GM18909 (cell line): ENCODE measurements at regions not wholly inside any gene's neighbourhood (a gene's known extent, or its start where the extent isn't known, plus 50 kb on each side); places are given as distances from the start of the nearest gene placed in this dataset.
A peak's percentile ranks its signal among the peaks of the same experiment; 100 is the strongest.

Experiments used
- ATAC-seq: cut with Tn5 transposase; IDR thresholded peaks from one replicate; pipeline ENCODE4 v1.9.1; 2021; ENCODE audit warnings: mild to moderate bottlenecking; ENCODE audit not compliant: unreplicated experiment, poor library complexity

DNA sequence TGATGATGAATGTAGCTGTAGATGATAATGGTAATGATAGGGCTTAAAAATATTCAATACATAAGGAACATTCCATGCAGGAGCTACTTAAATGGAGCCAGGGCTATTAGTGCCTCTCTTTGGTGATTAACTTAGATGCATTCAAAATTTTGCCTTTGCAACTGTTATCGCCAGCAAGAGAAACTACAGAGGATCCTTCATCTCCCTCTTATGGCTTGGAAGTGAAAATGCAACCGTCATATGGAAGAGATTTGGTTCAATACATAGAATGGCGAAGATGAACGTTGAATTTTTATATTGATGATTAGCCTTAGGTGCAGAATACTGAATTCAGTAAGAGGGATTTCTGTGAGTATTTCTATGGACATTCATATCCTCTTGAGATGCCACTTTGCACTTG lies 134.5 kb upstream of the NLGN4X start:
- ATAC-seq, result no peak

DNA sequence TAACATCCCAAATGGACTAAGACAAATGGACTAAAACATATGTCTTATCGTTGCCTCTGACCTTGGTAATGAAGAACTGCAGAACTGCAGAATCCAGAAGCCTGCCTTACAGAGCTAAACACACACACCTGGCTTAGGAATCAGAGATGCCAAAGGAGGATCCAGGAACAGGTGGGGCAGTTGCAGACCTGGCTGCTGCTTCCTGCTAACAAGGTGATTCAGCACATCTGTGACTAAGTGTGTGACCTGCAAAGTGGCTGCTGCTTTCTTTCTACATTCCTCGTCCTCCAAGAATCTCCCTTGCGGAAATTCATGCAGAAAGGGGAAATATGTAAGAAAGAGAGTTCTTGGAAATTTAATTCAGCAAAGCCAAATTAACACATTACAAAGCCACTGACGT lies 96.8 kb upstream of the NLGN4X start:
- ATAC-seq, result no peak

DNA sequence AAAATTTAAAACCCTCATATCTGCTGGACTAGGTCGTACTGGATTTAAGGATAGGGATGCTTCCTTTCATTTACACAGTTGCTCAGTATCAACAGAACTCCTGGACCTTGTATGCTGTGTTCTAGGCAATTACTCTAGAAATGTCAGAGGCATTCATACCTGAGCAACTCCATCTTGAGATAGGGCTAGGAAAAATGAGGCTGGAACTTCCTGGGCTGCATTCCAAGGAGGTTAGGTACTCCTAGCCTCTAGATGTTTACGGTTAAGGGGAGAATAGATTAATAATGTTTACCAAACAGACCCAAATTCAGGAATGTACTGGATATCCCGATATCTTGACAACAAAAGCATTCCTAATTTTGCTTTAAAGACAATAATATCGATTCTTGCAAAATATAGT lies 84.7 kb upstream of the NLGN4X start:
- ATAC-seq, result no peak

DNA sequence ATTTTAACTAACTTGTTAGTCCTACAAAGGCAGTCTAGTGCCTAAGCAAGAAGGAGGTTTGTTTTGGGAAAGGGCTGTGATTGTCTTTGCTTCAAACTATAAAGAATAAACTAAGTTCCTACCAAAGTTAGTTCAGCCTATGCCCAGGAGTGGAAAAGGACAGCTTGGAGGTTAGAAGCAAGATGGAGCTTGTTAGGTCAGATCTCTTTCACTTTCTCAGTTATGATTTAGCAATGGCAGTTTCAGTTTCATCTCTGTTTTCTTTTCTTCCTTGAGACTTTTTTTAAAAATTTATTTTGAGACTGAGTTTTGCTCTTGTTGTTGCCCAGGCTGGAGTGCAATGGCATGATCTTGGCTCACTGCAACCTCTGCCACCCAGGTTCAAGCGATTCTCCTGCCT lies 82.9 kb upstream of the NLGN4X start:
- ATAC-seq, result peak; percentile 63

DNA sequence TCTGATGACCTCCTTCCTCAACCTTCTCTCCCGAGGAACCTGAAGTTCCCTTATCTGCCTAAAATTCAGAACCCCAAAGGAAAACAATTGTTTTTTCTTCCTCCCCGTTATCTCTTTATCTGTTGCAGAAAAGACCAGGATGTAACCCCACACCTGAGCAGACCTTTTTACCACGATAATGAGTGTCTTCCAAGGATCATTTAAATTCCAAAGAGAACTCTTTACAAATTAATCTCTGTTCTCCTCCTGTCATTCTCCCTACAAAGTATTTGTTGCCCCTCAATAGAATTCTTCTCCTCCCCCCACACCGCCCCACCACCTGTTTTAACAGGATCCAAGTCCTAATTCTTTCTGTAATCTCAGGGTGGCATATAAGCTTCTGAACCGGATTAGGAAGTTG lies 78.5 kb upstream of the NLGN4X start:
- no peak for ATAC-seq

DNA sequence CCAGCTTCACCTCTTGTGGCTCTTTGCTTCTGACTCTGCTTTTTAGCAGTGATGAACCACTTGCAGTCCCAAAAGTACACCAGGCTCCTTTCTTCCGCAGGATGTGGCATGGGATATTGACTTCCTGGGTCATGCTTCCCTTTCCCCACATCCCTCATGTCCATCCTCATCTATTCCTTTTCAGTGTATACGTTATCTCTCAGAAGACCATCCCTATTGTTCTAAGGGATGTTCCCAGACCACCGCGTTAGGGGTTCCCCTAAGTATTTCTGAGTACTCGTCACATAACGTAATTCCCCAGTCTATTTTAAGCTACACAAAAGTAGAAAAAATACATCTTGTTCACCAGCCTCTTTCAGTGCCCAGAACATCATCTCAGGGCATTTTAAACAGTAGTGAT lies 71.1 kb upstream of the NLGN4X start:
- no peak for ATAC-seq

DNA sequence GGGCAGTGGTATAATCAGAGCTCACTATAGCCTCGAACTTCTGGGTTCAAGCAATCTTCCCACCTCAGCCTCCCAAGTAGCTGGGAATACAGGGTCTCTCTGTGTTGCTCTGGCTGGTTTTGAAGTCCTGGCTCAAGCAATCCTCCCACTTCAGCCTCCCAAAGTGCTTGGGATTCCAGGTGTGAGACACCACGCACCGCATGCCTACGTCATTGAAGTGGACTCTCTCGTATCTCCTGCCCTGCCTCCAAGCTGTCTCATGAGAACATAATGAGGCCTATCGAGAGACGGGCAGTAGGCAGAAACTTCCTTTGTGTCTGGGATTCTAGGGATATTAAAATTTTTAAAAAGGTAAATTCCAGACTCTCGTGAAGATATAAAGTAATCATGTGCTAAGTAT lies 65.0 kb upstream of the NLGN4X start:
- no peak for ATAC-seq

DNA sequence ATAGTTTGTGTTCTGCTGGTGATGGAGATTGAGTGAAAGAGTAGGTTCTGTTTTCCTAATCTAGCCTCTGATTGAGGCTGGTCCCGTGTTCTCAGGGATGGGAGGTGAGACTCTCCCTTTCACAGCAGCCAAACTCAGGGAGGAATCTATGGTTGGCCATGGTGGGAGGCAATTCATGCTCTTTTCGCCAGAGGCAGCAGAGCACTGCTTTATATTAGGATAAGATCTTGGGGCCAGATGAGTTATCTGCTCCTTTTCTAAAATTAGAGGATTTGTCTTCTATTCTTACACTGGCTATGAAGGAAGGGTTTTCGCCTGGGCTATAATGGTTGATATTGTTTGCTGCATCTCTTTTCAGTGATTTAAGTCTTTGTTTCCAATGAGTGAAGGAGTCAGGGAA lies 63.9 kb upstream of the NLGN4X start:
- no peak for ATAC-seq

DNA sequence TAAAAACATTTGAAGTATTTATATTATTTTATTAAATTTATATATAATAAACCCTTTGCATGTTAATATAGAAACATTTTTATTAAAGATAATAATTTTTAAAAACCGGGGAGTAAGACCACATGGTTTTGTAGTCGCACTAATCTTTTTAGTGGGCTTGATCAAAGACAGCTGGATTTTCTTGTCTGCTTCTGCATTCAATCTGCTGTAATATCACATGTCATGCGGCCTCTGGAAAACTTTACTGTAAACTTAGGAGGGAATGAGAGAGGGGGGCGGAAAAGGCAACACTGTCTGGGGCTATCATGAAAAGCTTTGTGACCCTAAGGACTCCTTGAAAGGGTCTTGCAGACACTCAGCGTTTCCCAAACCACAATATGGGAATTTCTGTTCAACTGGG lies 62.8 kb upstream of the NLGN4X start:
- ATAC-seq, result no peak

DNA sequence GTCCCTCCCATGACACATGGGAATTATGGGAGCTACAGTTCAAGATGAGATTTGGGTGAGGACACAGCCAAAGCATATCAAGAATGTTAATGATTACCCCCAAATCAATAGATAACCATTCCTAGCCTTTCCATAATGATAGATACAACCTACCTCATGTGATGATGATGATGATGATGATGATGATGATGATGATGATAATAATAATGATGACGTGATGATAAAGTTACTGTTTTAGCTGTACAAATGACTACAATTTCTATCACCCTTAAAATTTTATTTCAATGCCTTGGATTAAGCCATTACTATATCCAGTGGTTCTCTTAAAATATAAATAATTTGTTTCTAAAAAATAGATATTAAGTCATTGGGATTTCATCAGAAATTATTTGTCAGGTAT lies 55.2 kb upstream of the NLGN4X start:
- ATAC-seq, result no peak

DNA sequence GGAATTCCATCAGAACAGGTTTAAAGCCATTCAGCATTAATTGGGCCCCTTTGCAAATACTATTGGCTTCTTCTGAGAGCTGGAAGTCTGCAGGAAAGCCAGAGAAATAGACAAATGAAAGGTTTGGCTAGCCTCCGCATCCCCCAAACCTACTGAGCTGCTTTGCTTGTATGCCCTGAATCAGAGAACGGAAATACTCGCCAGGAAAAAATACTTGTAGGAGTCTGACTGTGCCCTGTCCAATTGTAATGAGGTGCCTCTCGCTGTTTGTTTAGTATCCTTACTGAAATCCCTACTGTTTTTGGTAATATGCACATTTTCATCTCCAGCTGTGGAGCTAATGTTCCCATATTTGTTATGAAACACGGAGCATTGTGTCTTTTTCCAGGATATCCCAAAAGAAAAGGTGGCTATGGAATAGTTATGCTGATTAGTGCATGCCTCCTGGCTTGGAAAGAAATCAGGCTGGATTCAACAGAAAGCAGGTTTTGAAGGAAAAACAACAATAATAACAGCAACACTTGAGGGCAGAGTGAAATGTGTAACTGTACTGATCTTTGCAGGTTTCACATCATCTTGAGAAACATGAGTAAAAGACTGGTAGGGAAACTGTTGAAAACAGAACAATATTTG lies 50.7 kb upstream of the NLGN4X start:
- no peak for ATAC-seq
